HG03103 (cell line): ENCODE measurements at regions not wholly inside any gene's neighbourhood (a gene's known extent, or its start where the extent isn't known, plus 50 kb on each side); places are given as distances from the start of the nearest gene placed in this dataset.

Experiments used
- ATAC-seq: cut with Tn5 transposase; IDR thresholded peaks from one replicate; pipeline ENCODE4 v1.9.1; 2021; ENCODE audit warnings: low read depth; ENCODE audit not compliant: unreplicated experiment

DNA sequence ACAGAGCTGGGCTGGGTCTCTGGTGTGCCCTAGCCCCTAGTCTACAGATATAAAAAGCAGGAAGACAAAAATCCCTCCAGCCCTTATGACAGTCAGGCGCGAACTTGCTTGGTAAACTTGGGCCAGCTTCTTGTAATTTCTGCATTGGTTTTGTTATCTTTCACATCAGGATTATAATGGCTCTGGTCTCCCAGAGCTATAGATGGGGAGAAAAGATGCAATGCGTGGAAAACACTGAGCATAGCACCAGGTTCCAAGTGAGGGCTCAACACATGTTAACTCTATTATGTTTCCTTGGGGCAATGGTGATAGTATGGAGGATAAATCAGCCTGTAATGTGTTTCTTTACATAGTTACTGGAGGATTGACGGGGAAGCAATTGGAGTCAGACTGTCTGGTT lies 246.8 kb upstream of the KCNG1 start:
- no peak for ATAC-seq

DNA sequence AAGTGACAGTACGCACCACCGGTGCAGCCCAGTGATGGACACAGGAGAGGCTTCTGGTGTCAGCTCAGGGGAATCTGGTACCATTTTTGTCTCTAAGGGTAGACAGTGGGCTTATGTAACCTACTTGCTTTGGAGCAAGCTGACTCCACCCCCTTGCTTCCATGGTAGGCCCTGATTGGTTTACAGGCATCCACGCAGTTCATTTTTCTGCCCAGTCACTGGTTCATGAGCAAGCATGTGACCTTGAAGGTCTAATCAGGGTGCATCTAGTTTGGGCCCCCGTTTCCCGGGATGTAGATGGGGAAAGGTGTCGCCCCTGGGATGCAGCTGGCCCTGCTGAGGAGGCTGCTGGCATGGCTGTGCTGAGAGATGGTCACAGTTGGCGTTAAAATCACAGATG lies 244.8 kb upstream of the KCNG1 start:
- no peak for ATAC-seq

DNA sequence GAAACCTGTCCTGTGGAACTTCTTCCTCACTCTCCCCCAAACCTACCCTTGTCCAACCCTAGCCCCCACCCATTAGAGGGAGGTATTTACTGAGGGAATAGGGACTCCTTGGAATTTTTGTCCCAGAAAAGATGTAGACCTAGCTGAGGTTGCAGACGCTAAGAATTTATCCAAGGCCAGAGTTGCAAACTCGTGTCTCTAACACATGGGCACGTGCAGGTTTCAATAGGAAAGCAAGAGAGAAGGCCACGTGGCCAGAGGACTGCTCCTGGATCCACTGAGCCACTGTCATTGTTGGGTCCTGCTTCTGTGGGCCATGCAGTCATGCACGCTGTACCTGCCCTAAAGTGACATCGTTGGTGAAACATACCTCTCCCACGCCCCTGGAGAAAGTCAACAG lies 243.4 kb upstream of the KCNG1 start:
- no peak for ATAC-seq

DNA sequence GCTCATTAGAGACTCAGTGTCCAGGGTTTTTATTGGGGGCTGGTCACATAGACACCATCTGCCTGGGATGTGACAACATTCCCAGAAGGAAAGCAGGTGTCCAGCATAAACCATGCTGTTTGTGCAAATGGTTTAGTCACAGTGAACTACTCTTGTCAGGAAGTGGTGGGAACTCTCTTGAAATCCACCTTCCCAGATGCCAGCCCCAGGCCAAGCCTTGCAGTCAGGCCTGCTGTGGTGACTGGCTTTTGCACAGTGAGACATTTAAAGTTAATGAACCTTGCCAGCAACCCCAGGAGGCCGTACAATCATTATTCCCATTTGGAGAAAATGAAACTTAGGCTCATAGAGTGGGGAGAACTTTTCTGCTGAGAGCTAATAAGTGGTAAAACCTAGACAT lies 242.5 kb upstream of the KCNG1 start:
- no peak for ATAC-seq

DNA sequence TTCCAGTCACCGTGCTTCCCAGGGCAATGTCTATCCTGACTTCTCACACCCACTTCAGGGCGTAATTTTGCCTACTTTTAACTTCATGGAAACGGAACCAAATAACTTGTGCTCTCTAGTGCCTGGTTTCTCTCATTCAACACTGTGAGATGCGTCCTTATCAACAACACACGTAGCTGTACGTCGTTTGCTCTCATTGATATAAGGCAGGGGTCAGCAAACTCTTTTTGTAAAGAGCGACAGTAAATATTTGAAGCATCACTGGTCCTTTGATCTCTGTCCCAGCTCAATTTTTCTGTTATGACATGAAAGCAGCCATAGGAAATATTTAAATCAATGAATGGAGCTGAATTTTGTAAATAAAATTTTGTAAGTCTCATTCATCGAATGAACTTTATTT lies 239.3 kb upstream of the KCNG1 start:
- no peak for ATAC-seq

DNA sequence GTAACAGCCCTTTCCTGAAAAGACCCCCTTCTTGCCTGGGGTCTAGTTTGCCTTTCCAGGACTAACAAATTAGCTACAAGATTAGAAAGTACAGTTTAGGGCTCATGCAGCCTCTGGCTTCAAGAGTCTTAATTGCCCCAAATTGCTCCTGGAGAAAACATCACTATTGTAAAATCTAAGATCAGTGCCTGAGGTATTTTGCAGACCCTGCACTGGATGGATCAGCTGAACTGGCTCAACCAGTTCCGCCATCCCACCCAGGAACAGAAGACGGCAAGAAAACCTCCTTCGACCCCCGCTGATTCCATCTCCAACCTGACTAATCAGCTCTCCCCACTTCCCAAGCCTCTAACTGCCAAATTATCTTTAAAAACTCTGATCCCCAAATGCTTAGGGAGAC lies 236.5 kb upstream of the KCNG1 start:
- no peak for ATAC-seq

DNA sequence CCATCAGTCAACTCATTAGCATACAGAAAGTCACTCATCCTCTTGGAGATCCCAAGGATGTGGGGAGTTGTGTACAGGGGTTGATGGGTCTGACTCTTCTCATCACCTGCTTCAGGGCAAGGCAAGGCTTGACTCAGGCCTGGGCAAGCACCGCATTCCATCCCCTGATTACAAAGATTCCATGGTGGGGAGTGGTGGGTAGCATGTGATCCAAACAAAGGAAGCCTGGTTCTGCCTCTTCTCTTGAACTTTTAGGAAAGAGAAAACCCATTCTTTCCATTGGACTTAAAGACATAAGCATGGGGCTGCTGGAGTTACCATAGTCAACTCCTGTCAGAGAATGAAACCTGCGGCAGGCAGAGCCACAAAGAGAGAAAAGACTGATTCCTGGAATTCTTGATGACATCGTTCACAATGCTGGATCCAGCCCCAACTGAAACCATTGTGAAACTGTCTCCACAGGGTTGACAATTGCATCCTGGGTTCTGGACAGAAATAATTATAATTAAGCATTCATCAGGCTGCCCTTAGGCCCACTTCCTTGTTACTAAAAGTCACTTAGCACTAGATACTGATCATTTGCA lies 235.8 kb upstream of the KCNG1 start:
- no peak for ATAC-seq

DNA sequence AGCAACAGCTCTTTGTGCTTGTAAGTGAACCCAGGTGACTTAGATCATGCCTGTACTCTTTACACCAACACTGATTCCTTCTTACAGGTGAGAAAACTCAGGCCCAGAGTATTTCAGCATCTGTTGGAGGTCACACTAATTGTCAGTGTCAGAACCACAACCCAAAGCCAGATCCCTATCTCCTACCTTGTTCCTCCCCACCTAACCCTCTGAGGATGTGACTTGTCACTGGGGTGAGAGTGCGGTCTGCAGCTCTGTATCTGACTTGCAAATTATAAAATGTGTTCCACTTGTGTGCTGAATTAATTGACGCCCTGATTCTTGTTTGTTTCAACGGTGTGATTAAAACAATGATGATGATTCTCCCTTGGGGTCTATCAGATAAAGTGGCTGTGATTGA lies 232.5 kb upstream of the KCNG1 start:
- no peak for ATAC-seq

DNA sequence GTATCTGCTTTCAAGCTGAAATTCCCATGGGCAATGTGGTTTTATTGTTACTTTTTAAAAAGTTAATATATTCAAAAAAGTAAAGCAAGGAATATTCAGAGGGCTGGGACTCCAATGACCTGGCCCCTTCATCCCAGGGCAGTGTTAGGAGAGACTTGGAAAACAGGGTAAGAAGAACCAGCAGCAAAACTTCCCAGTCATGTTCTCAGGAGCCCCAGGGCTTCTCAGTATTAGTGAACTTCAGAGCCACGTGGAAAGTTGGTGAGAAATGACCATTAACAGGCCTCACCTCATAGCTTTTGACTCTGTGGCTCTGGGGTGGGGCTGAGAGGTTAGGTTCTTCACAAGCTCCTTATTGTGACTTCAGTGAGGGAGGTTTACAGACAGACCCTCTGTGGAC lies 230.4 kb upstream of the KCNG1 start:
- ATAC-seq, result no peak

DNA sequence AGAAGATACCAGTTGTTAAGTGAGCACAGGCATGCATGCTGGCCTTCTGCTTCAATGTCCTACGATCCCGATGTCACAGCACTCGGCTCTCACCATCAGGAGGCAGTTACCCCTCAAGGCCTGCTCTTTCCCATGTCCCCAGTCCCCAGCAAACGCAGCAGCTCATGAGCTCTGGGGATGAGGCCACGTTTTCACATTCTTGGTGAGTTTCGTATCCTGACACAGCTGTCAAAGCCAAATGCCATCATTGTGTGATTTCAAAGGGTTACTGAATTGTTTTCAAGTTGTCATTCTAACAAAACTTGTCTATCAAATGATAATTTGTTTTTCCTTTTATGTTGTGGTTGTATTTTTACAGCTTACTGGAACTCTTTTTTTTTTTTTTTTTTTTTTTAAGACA lies 226.9 kb upstream of the KCNG1 start:
- no peak for ATAC-seq

DNA sequence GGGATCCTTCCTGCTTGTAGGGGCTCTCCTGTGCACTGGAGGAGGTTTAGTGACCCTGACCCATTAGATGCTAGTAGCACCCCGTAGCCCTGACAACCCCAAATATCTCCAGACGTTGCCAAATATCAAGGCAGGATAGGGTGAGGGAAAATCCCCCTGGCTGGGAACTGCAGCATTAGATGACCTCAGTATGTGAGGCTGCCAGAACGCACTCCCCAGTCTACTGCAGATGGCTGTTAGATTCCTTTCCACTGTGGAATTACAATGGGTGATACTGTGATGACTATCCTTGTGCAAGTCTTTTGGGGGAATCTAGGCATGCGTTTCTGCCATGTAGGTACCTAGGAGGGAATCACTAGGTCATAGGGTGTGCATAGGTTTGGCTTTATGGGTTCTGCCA lies 226.3 kb upstream of the KCNG1 start:
- ATAC-seq, result no peak

DNA sequence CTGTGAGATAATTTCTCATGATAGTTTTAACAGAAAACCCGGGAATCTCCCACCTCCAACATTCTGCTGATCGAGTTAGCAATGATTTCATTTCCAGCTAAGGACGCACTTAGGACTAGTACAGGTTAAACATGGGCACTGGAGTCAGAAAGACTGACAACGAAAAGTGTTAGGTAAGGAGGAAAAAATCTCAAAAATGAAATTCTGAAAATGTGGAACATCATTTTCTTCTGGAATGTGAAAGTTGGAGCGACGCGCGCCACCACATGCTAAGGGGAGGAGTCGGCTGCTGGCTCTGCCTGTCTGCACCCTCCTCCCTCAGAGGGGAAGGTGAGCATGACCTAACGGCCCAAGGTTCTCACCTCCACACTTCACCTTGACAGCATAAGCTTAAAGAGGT lies 221.6 kb upstream of the KCNG1 start:
- no peak for ATAC-seq

DNA sequence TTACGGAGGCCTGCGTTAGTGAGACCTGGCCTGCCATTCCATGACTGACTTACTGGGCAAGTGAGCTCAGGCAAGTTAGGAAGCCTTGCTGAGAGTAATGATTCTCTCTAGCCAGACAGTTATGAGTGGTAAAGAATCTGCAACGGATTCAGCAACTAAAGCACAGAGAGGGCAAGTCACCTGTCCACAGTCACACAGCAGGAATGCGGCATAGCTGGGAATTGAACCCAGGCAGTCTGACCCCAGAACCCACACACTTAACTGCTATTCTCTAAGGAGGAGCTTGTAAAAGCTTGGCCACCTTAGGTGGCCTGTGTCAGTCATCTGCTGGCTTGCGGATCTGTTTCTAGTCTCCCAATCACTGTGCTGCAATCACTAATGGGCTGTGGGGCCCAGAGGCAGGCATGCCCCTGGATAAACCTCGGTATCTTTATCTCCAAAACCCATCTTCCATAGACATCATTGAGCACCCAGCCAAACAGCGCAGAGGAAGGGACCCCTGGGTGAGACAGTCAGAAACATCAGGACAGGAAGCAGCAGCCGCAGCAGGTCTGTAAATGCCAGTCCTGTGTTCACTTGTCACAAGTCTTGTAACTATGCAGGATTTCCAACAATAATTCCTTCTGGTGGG lies 215.9 kb upstream of the KCNG1 start:
- no peak for ATAC-seq

DNA sequence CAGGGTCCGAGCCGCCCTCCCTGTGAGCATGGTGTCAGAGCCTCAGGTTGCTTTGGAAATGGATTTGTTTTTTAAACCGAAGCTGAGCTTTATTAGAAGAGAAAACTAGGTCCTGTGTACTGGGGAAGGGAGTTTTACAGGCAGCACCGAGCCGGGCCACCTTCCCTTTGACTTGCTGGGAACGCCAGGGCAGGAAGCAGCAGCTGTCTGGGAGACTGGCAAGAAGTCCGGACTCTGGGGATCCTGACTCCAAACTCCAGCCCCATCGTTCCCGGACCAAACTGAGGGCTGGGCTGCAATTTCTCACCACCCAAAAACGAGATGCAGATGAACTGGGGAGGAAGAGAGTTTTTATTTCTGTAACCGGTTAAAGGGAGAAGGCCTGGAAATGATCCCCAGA lies 214.9 kb upstream of the KCNG1 start:
- ATAC-seq, result no peak

DNA sequence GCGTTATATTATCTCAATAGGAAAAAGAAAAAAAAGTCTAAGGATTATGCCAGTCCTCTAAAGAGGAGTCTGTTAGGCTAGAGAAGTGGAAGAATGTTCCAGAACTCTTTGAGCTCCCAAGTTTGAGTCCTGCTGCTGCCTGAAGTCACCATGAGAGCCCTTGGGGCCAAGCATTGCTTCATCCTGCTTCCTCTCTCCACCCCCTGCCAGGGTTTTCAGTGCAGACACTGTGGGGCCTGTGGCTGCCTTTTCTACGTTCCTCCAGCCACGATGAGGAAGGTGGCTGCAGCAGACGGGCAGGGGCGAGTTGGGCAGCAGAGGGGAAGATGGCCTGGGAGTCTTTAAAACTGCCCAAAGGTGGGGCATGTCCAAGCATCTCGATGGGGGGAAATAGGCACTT lies 214.4 kb upstream of the KCNG1 start:
- no peak for ATAC-seq

DNA sequence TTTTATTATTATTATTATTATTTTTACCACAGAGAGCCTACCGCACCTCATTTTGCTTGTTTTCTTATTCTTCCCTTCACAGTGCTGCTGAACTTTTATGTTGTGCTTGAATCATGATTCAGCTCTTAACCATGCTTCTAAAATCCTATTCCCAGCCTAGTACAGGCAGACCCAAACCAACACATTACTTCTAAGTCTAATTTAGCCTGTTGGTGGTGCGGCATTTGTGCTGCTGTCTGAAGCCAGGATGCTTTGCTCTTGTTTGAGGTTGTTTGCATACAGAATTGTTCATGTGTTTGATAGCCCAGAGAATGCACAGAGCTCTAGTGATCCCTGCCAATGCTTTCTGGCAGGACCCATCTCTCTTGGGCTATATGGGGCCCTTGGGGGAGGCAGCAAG lies 213.5 kb upstream of the KCNG1 start:
- no peak for ATAC-seq

DNA sequence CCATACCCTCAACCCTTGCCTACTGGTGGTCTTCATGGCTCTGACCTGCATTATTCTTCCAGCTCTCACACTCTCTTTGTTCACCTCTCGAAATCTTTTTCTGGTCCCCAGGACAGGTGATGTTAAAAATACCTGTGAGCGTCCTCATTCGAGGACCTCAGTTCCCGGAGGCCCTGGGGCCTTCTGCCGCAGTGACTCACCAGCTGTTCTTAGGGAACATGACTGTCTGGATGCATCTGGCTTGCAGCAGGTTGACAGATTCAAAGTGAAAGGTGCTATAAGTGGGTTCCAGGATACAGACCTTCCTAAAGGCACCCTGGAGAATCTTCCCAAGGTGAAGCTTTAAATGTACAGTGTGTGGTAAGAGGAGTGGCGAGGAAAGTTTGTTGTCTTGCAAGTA lies 210.4 kb upstream of the KCNG1 start:
- ATAC-seq, result no peak

DNA sequence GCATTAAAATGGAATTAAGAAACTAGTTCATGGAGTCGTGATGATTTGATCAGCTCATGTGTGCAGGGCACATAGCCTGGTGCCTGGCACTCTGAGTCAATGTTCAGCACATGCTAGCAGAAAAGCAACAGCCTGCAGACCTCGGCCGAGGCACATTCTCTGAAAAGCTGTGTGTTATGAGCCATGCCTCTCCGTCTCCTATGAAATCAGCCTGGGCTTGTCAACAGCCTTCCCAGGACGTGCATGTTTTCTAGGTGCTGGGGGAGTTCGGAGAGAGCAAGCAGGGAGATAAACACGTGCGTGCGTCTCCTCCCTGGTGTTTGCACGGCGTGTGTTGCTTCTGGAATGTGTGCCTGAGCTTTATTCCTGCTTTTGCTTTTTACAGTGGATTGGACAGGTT lies 207.8 kb upstream of the KCNG1 start:
- ATAC-seq, result no peak

DNA sequence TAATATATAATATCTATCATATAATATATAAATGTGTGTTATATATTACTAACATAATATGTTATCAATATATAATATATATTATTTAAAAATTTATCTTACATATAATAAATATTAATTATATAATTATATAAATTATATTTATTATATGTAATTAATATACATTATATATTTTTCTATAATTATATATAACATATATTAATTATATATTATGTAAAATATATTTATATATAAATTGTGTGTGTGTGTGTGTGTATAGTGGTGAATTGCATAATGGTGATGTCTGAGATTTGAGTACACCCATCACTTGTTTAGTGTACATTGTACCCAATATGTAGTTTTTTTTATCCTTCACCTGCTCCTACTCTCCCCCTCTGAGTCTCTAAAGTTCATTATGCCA lies 205.9 kb upstream of the KCNG1 start:
- no peak for ATAC-seq

DNA sequence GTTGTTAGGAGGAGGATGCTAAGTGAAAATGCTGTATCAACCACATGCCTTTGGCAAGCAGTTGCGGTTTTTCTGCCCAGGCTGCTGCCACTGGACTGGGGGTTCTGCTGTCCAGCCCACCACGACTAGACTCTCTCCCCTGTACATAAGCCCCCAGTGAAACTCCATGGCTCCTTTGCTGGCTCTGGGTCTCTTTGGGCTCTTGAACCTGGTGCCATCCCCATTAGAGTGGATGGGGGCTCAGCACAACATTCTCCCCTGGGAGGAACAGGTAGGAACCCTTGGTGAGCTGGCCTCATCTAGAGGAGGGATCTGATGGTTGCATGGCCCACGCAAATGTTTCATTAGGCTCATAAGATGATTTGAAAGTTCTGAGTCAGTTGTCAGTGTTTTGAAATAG lies 204.8 kb upstream of the KCNG1 start:
- no peak for ATAC-seq

DNA sequence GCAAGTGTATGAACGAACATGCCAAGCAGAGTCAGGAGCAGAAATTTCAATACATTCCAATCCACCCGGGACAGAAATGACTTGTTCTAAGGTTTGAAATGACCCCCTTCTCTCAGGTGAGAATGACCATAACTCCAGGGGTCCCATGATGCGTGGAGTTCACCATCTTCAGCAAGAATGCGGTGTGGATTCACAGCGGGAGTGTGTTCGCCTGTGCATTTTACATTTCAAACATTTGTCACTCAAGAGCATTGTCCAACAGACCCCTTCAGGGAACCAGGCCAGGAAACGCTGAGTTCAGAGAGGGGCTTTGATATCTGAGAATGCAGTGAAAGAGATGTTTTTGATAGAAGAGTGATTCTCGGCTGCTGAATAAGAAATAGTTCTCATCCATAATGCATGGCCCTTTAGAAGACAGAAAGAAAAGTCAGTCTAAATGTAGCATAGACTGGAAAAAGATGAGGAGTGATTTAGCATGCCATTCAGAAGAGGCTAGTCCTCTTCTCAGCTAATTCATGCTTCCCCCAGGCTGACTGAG lies 200.3 kb upstream of the KCNG1 start:
- no peak for ATAC-seq

DNA sequence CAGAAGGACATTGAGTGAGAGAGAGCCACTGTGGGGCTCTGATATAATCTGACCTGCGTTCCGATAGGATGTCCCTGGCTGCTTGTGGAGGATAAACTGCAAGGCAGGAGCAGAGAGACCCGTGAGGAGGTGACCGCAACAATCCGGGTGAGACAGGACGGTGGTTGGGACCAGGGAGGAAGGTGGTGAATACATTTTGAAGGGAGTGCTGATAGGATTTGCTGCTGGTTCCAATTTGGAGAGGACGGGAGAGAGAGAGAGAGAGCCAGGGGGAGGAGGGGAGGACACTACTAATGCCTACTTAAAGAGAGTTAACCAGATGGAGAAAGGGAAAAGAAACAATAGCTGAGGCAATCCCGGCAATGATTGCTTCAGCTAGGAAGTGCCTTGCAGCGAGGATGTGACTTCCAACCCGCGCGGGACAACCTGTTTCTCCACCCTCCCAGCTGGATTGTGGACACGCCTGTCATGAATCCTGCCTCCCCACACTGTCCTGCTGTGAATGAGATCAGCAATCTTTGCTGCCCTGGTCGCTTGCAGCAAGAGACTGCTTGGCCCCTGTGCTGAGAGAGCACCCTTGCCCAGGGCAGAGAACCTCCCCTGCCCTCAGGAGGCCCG lies 199.0 kb upstream of the KCNG1 start:
- ATAC-seq, result no peak
